ENCODE measurements at regions not wholly inside any gene's neighbourhood (a gene's known extent, or its start where the extent isn't known, plus 50 kb on each side); places are given as distances from the start of the nearest gene placed in this dataset.

GRCh38 chr15:94606286-94606685, 374.9 kb downstream of the MCTP2 start:
- no peak overlapping the region for H3K4me3 ChIP-seq (ENCODE audit: low read depth, low read length)
- TF ChIP-seq CTCF (IDR thresholded peaks at IDR 0.05; ENCODE audit: low read depth, low read length) = no peak

GRCh38 chr15:94607176-94607654, 375.9 kb downstream of the MCTP2 start:
- TF ChIP-seq CTCF (IDR thresholded peaks at IDR 0.05; ENCODE audit: low read depth, low read length) = no peak

GRCh38 chr15:94610069-94610468, 378.7 kb downstream of the MCTP2 start:
- no peak for TF ChIP-seq CTCF (IDR thresholded peaks at IDR 0.05; ENCODE audit: low read depth, low read length)
- H3K4me3 ChIP-seq (ENCODE audit: low read depth, low read length) = no peak overlapping the region

More at GRCh38 chr15:94607176-94607654, 375.9 kb downstream of the MCTP2 start:
- H3K4me3 ChIP-seq (ENCODE audit: low read depth, low read length) = no peak overlapping the region

- H3K4me3 ChIP-seq (ENCODE audit: low read depth, low read length) = no peak overlapping the region
- no peak for TF ChIP-seq CTCF (IDR thresholded peaks at IDR 0.05; ENCODE audit: low read depth, low read length)
These were observed 379.1 kb downstream of the MCTP2 start for GRCh38 chr15:94610485-94610884.

GRCh38 chr15:94611656-94612055, 380.3 kb downstream of the MCTP2 start:
- no peak for TF ChIP-seq CTCF (IDR thresholded peaks at IDR 0.05; ENCODE audit: low read depth, low read length)
- no peak overlapping the region for H3K4me3 ChIP-seq (ENCODE audit: low read depth, low read length)

- no peak overlapping the region for H3K4me3 ChIP-seq (ENCODE audit: low read depth, low read length)
- no peak for TF ChIP-seq CTCF (IDR thresholded peaks at IDR 0.05; ENCODE audit: low read depth, low read length)
These were observed 384.3 kb downstream of the MCTP2 start for GRCh38 chr15:94615688-94616087.

GRCh38 chr15:94620632-94621031, 389.3 kb downstream of the MCTP2 start:
- no peak for TF ChIP-seq CTCF (IDR thresholded peaks at IDR 0.05; ENCODE audit: low read depth, low read length)
- no peak overlapping the region for H3K4me3 ChIP-seq (ENCODE audit: low read depth, low read length)
